Gastrocnemius medialis (tissue), 4 donors: ENCODE measurements at regions not wholly inside any gene's neighbourhood (a gene's known extent, or its start where the extent isn't known, plus 50 kb on each side); places are given as distances from the start of the nearest gene placed in this dataset.

Experiments used
- ATAC-seq, 2 donors: fragments of 150-250 bp; one replicate each; pipeline ENCODE4 v1.9.1; 2016
- DNase-seq, 2 donors: peaks; one replicate each; pipeline ENCODE4 v3.0.0-alpha.2; 2019
- H3K27ac ChIP-seq, 4 donors: fragments of 200-600 bp; sonication (generic); 1 replicate in 1 of 4; 2 replicates in 3 of 4; pipeline ENCODE4 v1.5.1; 2016 to 2018; ENCODE audit warnings: mild to moderate bottlenecking in 2 of 4, moderate library complexity in 1 of 4
- H3K27me3 ChIP-seq, 3 donors: fragments of 200-600 bp; sonication (generic) in 2 of 3; 1 replicate in 1 of 3; 2 replicates in 2 of 3; pipeline versions ENCODE4 v1.5.1 to v1.6.0; 2016 to 2019; ENCODE audit warnings: mild to moderate bottlenecking in 1 of 3, moderate library complexity in 1 of 3
- H3K36me3 ChIP-seq, 2 donors: fragments of 200-600 bp; sonication (generic) in 1 of 2; one replicate each; pipeline ENCODE4 v1.5.1; 2017 to 2018
- H3K4me1 ChIP-seq, 2 donors: fragments of 200-600 bp; sonication (generic) in 1 of 2; one replicate each; pipeline ENCODE4 v1.5.1; 2016 to 2017; ENCODE audit warnings: mild to moderate bottlenecking in 2 of 2
- H3K4me3 ChIP-seq, 4 donors: fragments of 200-600 bp; sonication (generic) in 3 of 4; 1 replicate in 1 of 4; 2 replicates in 3 of 4; pipeline ENCODE4 v1.5.1; 2016 to 2019; ENCODE audit warnings: mild to moderate bottlenecking in 2 of 4
- H3K9me3 ChIP-seq, 3 donors: fragments of 200-600 bp; sonication (generic) in 2 of 3; 1 replicate in 1 of 3; 2 replicates in 2 of 3; pipeline ENCODE4 v1.5.1; 2016 to 2019
- CTCF ChIP-seq, 5 experiments: fragments of 450-650 bp in 3 of 5; fragments of 200-600 bp in 2 of 5; sonication (generic) in 2 of 5; IDR thresholded peaks in 4 of 5; conservative IDR thresholded peaks in 1 of 5; 1 replicate in 4 of 5; 2 replicates in 1 of 5; pipeline ENCODE4 v1.5.1; 2016 to 2019; ENCODE audit warnings: antibody characterized with exemption in 5 of 5, mild to moderate bottlenecking in 3 of 5, moderate library complexity in 3 of 5
- POLR2A ChIP-seq, 2 donors: fragments of 450-650 bp; IDR thresholded peaks; one replicate each; pipeline ENCODE4 v1.6.1; 2017; ENCODE audit warnings: antibody characterized with exemption in 2 of 2, mild to moderate bottlenecking in 2 of 2, moderate library complexity in 2 of 2
- in situ Hi-C, 4 donors: fragments of 200-750 bp; cut with MboI; loops; one replicate each; pipeline versions ENCODE4 v1.15.0 to v1.8.0; 2017; ENCODE audit warnings: low sequenced_read_pairs in 4 of 4
- intact Hi-C: fragments of 100-400 bp; cut with DNase I; formaldehyde crosslinking; loops from one replicate; pipeline ENCODE4 v1.15.1; 2023; ENCODE audit warnings: low total_unique reads

GRCh38 chr15:62552444-62552843 lies 387.4 kb upstream of the C2CD4B start:
- Histone ChIP-seq H3K27ac (no peak overlapping the region), H3K9me3 (no peaks in the 10 kb centered on the region), H3K4me1 (peaks cover 11 to 26% of the 10 kb centered on the region in 2 donors), H3K36me3 (no peaks in the 10 kb centered on the region), H3K27me3 (no peaks in the 10 kb centered on the region), H3K4me3 (no peak overlapping the region)
- ATAC-seq (no peak), DNase-seq (no peak)
- in situ Hi-C loops (no loop called here), intact Hi-C loops (no loop called here)
- TF ChIP-seq POLR2A (IDR thresholded peaks at IDR 0.05) (no peak), CTCF (IDR thresholded peaks at IDR 0.05 in 4 of 5, conservative IDR thresholded peaks at IDR 0.05 in 1 of 5) (no peak)

GRCh38 chr15:62553911-62554563 lies 389.0 kb upstream of the C2CD4B start:
- TF ChIP-seq POLR2A (IDR thresholded peaks at IDR 0.05) (no peak), CTCF (IDR thresholded peaks at IDR 0.05 in 4 of 5, conservative IDR thresholded peaks at IDR 0.05 in 1 of 5) (no peak)
- DNase-seq (no peak), ATAC-seq (no peak)
- Histone ChIP-seq H3K27me3 (no peaks in the 10 kb centered on the region), H3K9me3 (no peaks in the 10 kb centered on the region), H3K27ac (no peak overlapping the region), H3K4me3 (no peak overlapping the region), H3K4me1 (peaks cover 2 to 10% of the 10 kb centered on the region in 2 donors), H3K36me3 (no peaks in the 10 kb centered on the region)
- intact Hi-C loops (no loop called here), in situ Hi-C loops (no loop called here)

- in situ Hi-C loops (no loop called here), intact Hi-C loops (no loop called here)
- Histone ChIP-seq H3K36me3 (no peaks in the 10 kb centered on the region), H3K9me3 (no peaks in the 10 kb centered on the region), H3K4me1 (peaks cover 0 to 13% of the 10 kb centered on the region in 2 donors), H3K4me3 (no peak overlapping the region), H3K27ac (peak overlapping the region in 2 of 4 donors; percentile 1 to 16), H3K27me3 (no peaks in the 10 kb centered on the region)
- no peak for TF ChIP-seq POLR2A (IDR thresholded peaks at IDR 0.05)
- DNase-seq (no peak), ATAC-seq (peak; percentile 40 to 62)
Observed at GRCh38 chr15:62558640-62559380, 393.7 kb upstream of the C2CD4B start.

- DNase-seq = no peak
- intact Hi-C loops (no loop called here), in situ Hi-C loops (no loop called here)
- peaks cover 1 to 13% of the 10 kb centered on the region in 2 donors for H3K4me1 ChIP-seq
- H3K36me3 ChIP-seq = no peaks in the 10 kb centered on the region
- no peak for TF ChIP-seq CTCF (IDR thresholded peaks at IDR 0.05 in 4 of 5, conservative IDR thresholded peaks at IDR 0.05 in 1 of 5)
- no peak for TF ChIP-seq POLR2A (IDR thresholded peaks at IDR 0.05)
- no peaks in the 10 kb centered on the region for H3K27me3 ChIP-seq
- H3K4me3 ChIP-seq = no peak overlapping the region
- peak overlapping the region in 1 of 4 donors; percentile 1 for H3K27ac ChIP-seq
- peak; percentile 24 to 42 for ATAC-seq
- no peaks in the 10 kb centered on the region for H3K9me3 ChIP-seq
Observed at GRCh38 chr15:62559381-62559733, 394.3 kb upstream of the C2CD4B start.

GRCh38 chr15:62561059-62561519 lies 396.0 kb upstream of the C2CD4B start:
- ATAC-seq = no peak
- DNase-seq = no peak
- no peak overlapping the region for H3K27ac ChIP-seq
- no peaks in the 10 kb centered on the region for H3K36me3 ChIP-seq
- H3K4me1 ChIP-seq = peaks cover 4 to 18% of the 10 kb centered on the region in 2 donors
- TF ChIP-seq POLR2A (IDR thresholded peaks at IDR 0.05) (no peak), CTCF (IDR thresholded peaks at IDR 0.05 in 4 of 5, conservative IDR thresholded peaks at IDR 0.05 in 1 of 5) (no peak)
- H3K4me3 ChIP-seq = peak overlapping the region in 3 of 4 donors; percentile 17 to 29 (median 18)
- in situ Hi-C loops (no loop called here), intact Hi-C loops (no loop called here)
- H3K9me3 ChIP-seq = no peaks in the 10 kb centered on the region
- no peaks in the 10 kb centered on the region for H3K27me3 ChIP-seq
